Esophagus squamous epithelium (tissue), 5 donors: ENCODE measurements at regions not wholly inside any gene's neighbourhood (a gene's known extent, or its start where the extent isn't known, plus 50 kb on each side); places are given as distances from the start of the nearest gene placed in this dataset.
"Not testable (repeated sequence)": the region's sequence is repeated elsewhere in the genome, so short reads cannot be mapped to it uniquely, and the experiment has no call there.

ENCODE experiments used
- DNase-seq: peaks from one replicate; lab custom pipeline; 2025; lab: John Stamatoyannopoulos, UW
- H3K27ac ChIP-seq, 4 donors: fragments of 200-600 bp; sonication (generic); one replicate each; pipeline ENCODE4 v1.5.1; 2016 to 2019; ENCODE audit warnings: mild to moderate bottlenecking in 1 of 4
- H3K27me3 ChIP-seq, 4 donors: fragments of 200-600 bp; sonication (generic); 1 replicate in 3 of 4; 2 replicates in 1 of 4; pipeline versions ENCODE4 v1.5.1 to v1.6.0; 2017 to 2021; ENCODE audit warnings: antibody characterized with exemption in 1 of 4
- H3K36me3 ChIP-seq, 3 donors: fragments of 200-600 bp; sonication (generic); one replicate each; pipeline ENCODE4 v1.5.1; 2016 to 2019
- H3K4me1 ChIP-seq, 3 donors: fragments of 200-600 bp; sonication (generic); one replicate each; pipeline ENCODE4 v1.5.1; 2017 to 2019
- H3K4me3 ChIP-seq, 4 donors: fragments of 200-600 bp; sonication (generic); 1 replicate in 3 of 4; 2 replicates in 1 of 4; pipeline ENCODE4 v1.5.1; 2016 to 2019; ENCODE audit warnings: mild to moderate bottlenecking in 2 of 4, moderate library complexity in 1 of 4
- H3K9me3 ChIP-seq, 3 donors: fragments of 200-600 bp; sonication (generic); one replicate each; pipeline ENCODE4 v1.5.1; 2016 to 2019
- CTCF ChIP-seq, 6 experiments: fragments of 450-650 bp in 4 of 6; fragments of 200-600 bp in 2 of 6; sonication (generic) in 2 of 6; IDR thresholded peaks; one replicate each; pipeline ENCODE4 v1.5.1; 2016 to 2019; ENCODE audit warnings: antibody characterized with exemption in 6 of 6, mild to moderate bottlenecking in 4 of 6, moderate library complexity in 4 of 6
- POLR2A ChIP-seq, 4 donors: fragments of 450-650 bp; IDR thresholded peaks; one replicate each; pipeline ENCODE4 v1.6.1; 2017; ENCODE audit warnings: antibody characterized with exemption in 4 of 4, mild to moderate bottlenecking in 4 of 4, moderate library complexity in 3 of 4
- WGBS, 2 donors: methylation state at CpG; one replicate each; pipeline ENCODE4 v1.1.5; 2018; 5-methylcytosine and 5-hydroxymethylcytosine counted together
- intact Hi-C: fragments of 100-400 bp; cut with DNase I; formaldehyde crosslinking; loops from one replicate; pipeline ENCODE4 v1.15.0; 2022
- donor health status: DM: yes; HTN: yes; CAD: no.

GRCh38 chr3:90062016-90062415, 954.6 kb downstream of the EPHA3 start:
- DNase-seq = no peak
- H3K36me3 ChIP-seq = no peaks in the 10 kb centered on the region
- no peak for TF ChIP-seq CTCF (IDR thresholded peaks at IDR 0.05)
- no peak for TF ChIP-seq POLR2A (IDR thresholded peaks at IDR 0.05)
- H3K27ac ChIP-seq = no peak overlapping the region
- no peaks in the 10 kb centered on the region for H3K4me1 ChIP-seq
- peaks cover 0 to 5% (median 0%) of the 10 kb centered on the region in 3 donors for H3K9me3 ChIP-seq
- intact Hi-C loops = no loop called here
- no peak overlapping the region for H3K4me3 ChIP-seq
- no peaks in the 10 kb centered on the region for H3K27me3 ChIP-seq

GRCh38 chr3:90062631-90063200, 955.3 kb downstream of the EPHA3 start:
- Histone ChIP-seq H3K4me3 (no peak overlapping the region), H3K4me1 (no peaks in the 10 kb centered on the region), H3K36me3 (no peaks in the 10 kb centered on the region), H3K27me3 (no peaks in the 10 kb centered on the region), H3K27ac (no peak overlapping the region), H3K9me3 (peaks cover 0 to 5% (median 0%) of the 10 kb centered on the region in 3 donors)
- no peak for TF ChIP-seq POLR2A (IDR thresholded peaks at IDR 0.05)
- DNase-seq = no peak
- intact Hi-C loops = no loop called here
- 62 to 66% methylated on average over 2 of the region's 2 CpGs for WGBS, 2 donors

GRCh38 chr3:90068783-90069182, 961.4 kb downstream of the EPHA3 start:
- DNase-seq = no peak
- no peak overlapping the region for H3K27ac ChIP-seq
- TF ChIP-seq POLR2A (IDR thresholded peaks at IDR 0.05) (no peak), CTCF (IDR thresholded peaks at IDR 0.05) (no peak)
- no peaks in the 10 kb centered on the region for H3K27me3 ChIP-seq
- no peak overlapping the region for H3K4me3 ChIP-seq
- no peaks in the 10 kb centered on the region for H3K36me3 ChIP-seq
- 53 to 54% methylated on average over 3 of the region's 3 CpGs for WGBS, 2 donors
- H3K9me3 ChIP-seq = no peaks in the 10 kb centered on the region
- intact Hi-C loops = no loop called here
- H3K4me1 ChIP-seq = no peaks in the 10 kb centered on the region

- Histone ChIP-seq H3K36me3 (no peaks in the 10 kb centered on the region), H3K27ac (no peak overlapping the region), H3K4me3 (no peak overlapping the region), H3K4me1 (no peaks in the 10 kb centered on the region), H3K9me3 (no peaks in the 10 kb centered on the region), H3K27me3 (no peaks in the 10 kb centered on the region)
- intact Hi-C loops = no loop called here
- DNase-seq = no peak
- WGBS, 2 donors = 13 to 25% methylated on average over 1 of the region's 1 CpG
- no peak for TF ChIP-seq CTCF (IDR thresholded peaks at IDR 0.05)
- TF ChIP-seq POLR2A (IDR thresholded peaks at IDR 0.05) = no peak
Measured at GRCh38 chr3:90069748-90070147, 962.3 kb downstream of the EPHA3 start.

- TF ChIP-seq POLR2A (IDR thresholded peaks at IDR 0.05) (no peak), CTCF (IDR thresholded peaks at IDR 0.05) (no peak)
- Histone ChIP-seq H3K4me3 (no peak overlapping the region), H3K4me1 (no peaks in the 10 kb centered on the region), H3K27me3 (no peaks in the 10 kb centered on the region), H3K36me3 (no peaks in the 10 kb centered on the region), H3K27ac (no peak overlapping the region), H3K9me3 (no peaks in the 10 kb centered on the region)
- DNase-seq = no peak
- intact Hi-C loops = no loop called here
Measured at GRCh38 chr3:90076136-90076535, 968.7 kb downstream of the EPHA3 start.

GRCh38 chr3:90080988-90081387, 973.6 kb downstream of the EPHA3 start:
- 50 to 55% methylated on average over 1 of the region's 1 CpG for WGBS, 2 donors
- Histone ChIP-seq H3K4me3 (no peak overlapping the region), H3K27ac (no peak overlapping the region), H3K36me3 (no peaks in the 10 kb centered on the region), H3K27me3 (no peaks in the 10 kb centered on the region), H3K9me3 (no peaks in the 10 kb centered on the region), H3K4me1 (no peaks in the 10 kb centered on the region)
- no peak for TF ChIP-seq POLR2A (IDR thresholded peaks at IDR 0.05)
- TF ChIP-seq CTCF (IDR thresholded peaks at IDR 0.05) = no peak
- intact Hi-C loops = no loop called here
- DNase-seq = no peak

- H3K27ac ChIP-seq, H3K4me3 ChIP-seq, H3K36me3 ChIP-seq, H3K4me1 ChIP-seq, DNase-seq, intact Hi-C loops, H3K27me3 ChIP-seq, H3K9me3 ChIP-seq: not testable (repeated sequence)
- WGBS, 2 donors = 76 to 79% methylated on average over 8 of the region's 8 CpGs
Measured at GRCh38 chr3:90086297-90086696, 978.9 kb downstream of the EPHA3 start.
